Neural cell (in vitro differentiated cells): ENCODE measurements at regions not wholly inside any gene's neighbourhood (a gene's known extent, or its start where the extent isn't known, plus 50 kb on each side); places are given as distances from the start of the nearest gene placed in this dataset.

ENCODE experiments used
- H2AFZ ChIP-seq: fragments of 200-600, 300-800 bp; sonication (generic), shearing (Covaris generic); 2 replicates; pipeline ENCODE4 v1.6.0; 2014; ENCODE audit warnings: low read depth, mild to moderate bottlenecking, antibody characterized with exemption, low read length, moderate library complexity
- H3F3A ChIP-seq: fragments of 200-600 bp; shearing (Covaris generic); 2 replicates; pipeline ENCODE4 v1.6.1; 2016; ENCODE audit warnings: mild to moderate bottlenecking, moderate library complexity, mixed read lengths, antibody characterized with exemption, low read length; ENCODE audit not compliant: insufficient read depth, poor library complexity, severe bottlenecking
- H3K27ac ChIP-seq: fragments of 200-600, 300-800 bp; sonication (generic), shearing (Covaris generic); 2 replicates; pipeline ENCODE4 v1.5.1; 2014; ENCODE audit warnings: mild to moderate bottlenecking, low read length, moderate library complexity
- H3K27me3 ChIP-seq: fragments of 300-800, 200-600 bp; sonication (generic), shearing (Covaris generic); 2 replicates; pipeline ENCODE4 v1.6.0; 2014; ENCODE audit warnings: mild to moderate bottlenecking, low read depth, low read length, moderate library complexity; ENCODE audit not compliant: insufficient read depth
- H3K36me3 ChIP-seq: fragments of 300-800, 200-600 bp; sonication (generic), shearing (Covaris generic); 2 replicates; pipeline ENCODE4 v1.5.1; 2014; ENCODE audit warnings: mild to moderate bottlenecking, antibody characterized with exemption, low read length, moderate library complexity; ENCODE audit not compliant: insufficient read depth
- H3K4me2 ChIP-seq: fragments of 300-800, 200-600 bp; sonication (generic), shearing (Covaris generic); 2 replicates; pipeline ENCODE4 v1.6.0; 2014; ENCODE audit warnings: mild to moderate bottlenecking, low read length
- H3K4me3 ChIP-seq: fragments of 300-800, 200-600 bp; sonication (generic), shearing (Covaris generic); 2 replicates; pipeline ENCODE4 v1.5.1; 2014; ENCODE audit warnings: mild to moderate bottlenecking, low read length, moderate library complexity
- H3K79me2 ChIP-seq: fragments of 200-600 bp; shearing (Covaris generic); replicated peaks from 2 replicates; pipeline ENCODE4 v1.6.0; 2014; ENCODE audit warnings: mild to moderate bottlenecking, low read length, moderate library complexity; ENCODE audit not compliant: insufficient read depth
- H3K9ac ChIP-seq: fragments of 300-800, 200-600 bp; sonication (generic), shearing (Covaris generic); 2 replicates; pipeline ENCODE4 v1.6.1; 2016; ENCODE audit warnings: mild to moderate bottlenecking, low read length, mixed read lengths
- H3K9me2 ChIP-seq: fragments of 200-600 bp; shearing (Covaris generic); 2 replicates; pipeline ENCODE4 v1.6.1; 2016; ENCODE audit warnings: mild to moderate bottlenecking, low read length, mixed read lengths; ENCODE audit not compliant: insufficient read depth
- H3K9me3 ChIP-seq: fragments of 200-600, 300-800 bp; sonication (generic), shearing (Covaris generic); 2 replicates; pipeline ENCODE4 v1.6.1; 2016; ENCODE audit warnings: mild to moderate bottlenecking, mixed run types, low read length, moderate library complexity, mixed read lengths
- H4K20me1 ChIP-seq: fragments of 200-600 bp; shearing (Covaris generic); 2 replicates; pipeline ENCODE4 v1.6.1; 2016; ENCODE audit warnings: mild to moderate bottlenecking, mixed run types; ENCODE audit not compliant: insufficient read depth
- CTCF ChIP-seq: fragments of 450-650 bp; IDR thresholded peaks from 2 replicates; pipeline ENCODE4 v1.5.1; 2014; ENCODE audit warnings: antibody characterized with exemption, mild to moderate bottlenecking, moderate library complexity; ENCODE audit not compliant: poor library complexity, severe bottlenecking
- EP300 ChIP-seq: fragments of 450-650 bp; conservative IDR thresholded peaks from 2 replicates; pipeline ENCODE4 v1.6.1; 2014; ENCODE audit warnings: antibody characterized with exemption, mild to moderate bottlenecking, moderate library complexity; ENCODE audit not compliant: poor library complexity, severe bottlenecking
- EZH2 ChIP-seq: fragments of 200-600, 300-800 bp; shearing (Covaris generic), sonication (generic); IDR thresholded peaks from 2 replicates; pipeline ENCODE4 v1.6.1; 2014; ENCODE audit warnings: antibody characterized with exemption, low read length, borderline replicate concordance, mild to moderate bottlenecking; ENCODE audit not compliant: insufficient read depth, poor library complexity, severe bottlenecking
- MXI1 ChIP-seq: fragments of 450-650 bp; conservative IDR thresholded peaks from 2 replicates; pipeline ENCODE4 v1.6.1; 2014; ENCODE audit warnings: antibody characterized with exemption, mild to moderate bottlenecking; ENCODE audit not compliant: poor library complexity, severe bottlenecking
- POLR2AphosphoS5 ChIP-seq: IDR thresholded peaks from 2 replicates; pipeline ENCODE4 v1.6.1; 2012
- RAD21 ChIP-seq: fragments of 450-650 bp; conservative IDR thresholded peaks from 2 replicates; pipeline ENCODE4 v1.6.1; 2014; ENCODE audit warnings: antibody characterized with exemption, mild to moderate bottlenecking, moderate library complexity
- SMC3 ChIP-seq: fragments of 450-650 bp; conservative IDR thresholded peaks from 2 replicates; pipeline ENCODE4 v1.6.1; 2014; ENCODE audit warnings: antibody characterized with exemption, mild to moderate bottlenecking, moderate library complexity; ENCODE audit not compliant: poor library complexity
- TAF1 ChIP-seq: IDR thresholded peaks from 2 replicates; pipeline ENCODE4 v1.6.1; 2012; ENCODE audit warnings: low read depth
- TF ChIP-seq, protein P1 (sequence below): IDR thresholded peaks from 2 replicates; pipeline ENCODE4 v1.6.1; 2012; ENCODE audit warnings: borderline replicate concordance

- TF ChIP-seq EZH2 = no peak
- no peak for TF ChIP-seq SMC3
- TF ChIP-seq RAD21 = no peak
- no peak for TF ChIP-seq MXI1
- TF ChIP-seq CTCF = no peak
- TF ChIP-seq TAF1 = no peak
- TF ChIP-seq, protein P1, sequence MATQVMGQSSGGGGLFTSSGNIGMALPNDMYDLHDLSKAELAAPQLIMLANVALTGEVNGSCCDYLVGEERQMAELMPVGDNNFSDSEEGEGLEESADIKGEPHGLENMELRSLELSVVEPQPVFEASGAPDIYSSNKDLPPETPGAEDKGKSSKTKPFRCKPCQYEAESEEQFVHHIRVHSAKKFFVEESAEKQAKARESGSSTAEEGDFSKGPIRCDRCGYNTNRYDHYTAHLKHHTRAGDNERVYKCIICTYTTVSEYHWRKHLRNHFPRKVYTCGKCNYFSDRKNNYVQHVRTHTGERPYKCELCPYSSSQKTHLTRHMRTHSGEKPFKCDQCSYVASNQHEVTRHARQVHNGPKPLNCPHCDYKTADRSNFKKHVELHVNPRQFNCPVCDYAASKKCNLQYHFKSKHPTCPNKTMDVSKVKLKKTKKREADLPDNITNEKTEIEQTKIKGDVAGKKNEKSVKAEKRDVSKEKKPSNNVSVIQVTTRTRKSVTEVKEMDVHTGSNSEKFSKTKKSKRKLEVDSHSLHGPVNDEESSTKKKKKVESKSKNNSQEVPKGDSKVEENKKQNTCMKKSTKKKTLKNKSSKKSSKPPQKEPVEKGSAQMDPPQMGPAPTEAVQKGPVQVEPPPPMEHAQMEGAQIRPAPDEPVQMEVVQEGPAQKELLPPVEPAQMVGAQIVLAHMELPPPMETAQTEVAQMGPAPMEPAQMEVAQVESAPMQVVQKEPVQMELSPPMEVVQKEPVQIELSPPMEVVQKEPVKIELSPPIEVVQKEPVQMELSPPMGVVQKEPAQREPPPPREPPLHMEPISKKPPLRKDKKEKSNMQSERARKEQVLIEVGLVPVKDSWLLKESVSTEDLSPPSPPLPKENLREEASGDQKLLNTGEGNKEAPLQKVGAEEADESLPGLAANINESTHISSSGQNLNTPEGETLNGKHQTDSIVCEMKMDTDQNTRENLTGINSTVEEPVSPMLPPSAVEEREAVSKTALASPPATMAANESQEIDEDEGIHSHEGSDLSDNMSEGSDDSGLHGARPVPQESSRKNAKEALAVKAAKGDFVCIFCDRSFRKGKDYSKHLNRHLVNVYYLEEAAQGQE = no peak
- no peaks in the 10 kb centered on the region for H3K9me2 ChIP-seq
- H3K36me3 ChIP-seq = no peaks in the 10 kb centered on the region
- no peak overlapping the region for H3K27ac ChIP-seq
- H3K9me3 ChIP-seq = no peaks in the 10 kb centered on the region
- H4K20me1 ChIP-seq = no peaks in the 10 kb centered on the region
- H3F3A ChIP-seq = no peaks in the 10 kb centered on the region
- H3K27me3 ChIP-seq = no peaks in the 10 kb centered on the region
- H3K4me2 ChIP-seq = no peak overlapping the region
- H2AFZ ChIP-seq = no peak overlapping the region
- H3K9ac ChIP-seq = no peak overlapping the region
- no peak overlapping the region for H3K4me3 ChIP-seq
- H3K79me2 ChIP-seq = no peaks in the 10 kb centered on the region
Observed at GRCh38 chr10:1954300-1954699, 217.0 kb upstream of the ADARB2 start.

DNA sequence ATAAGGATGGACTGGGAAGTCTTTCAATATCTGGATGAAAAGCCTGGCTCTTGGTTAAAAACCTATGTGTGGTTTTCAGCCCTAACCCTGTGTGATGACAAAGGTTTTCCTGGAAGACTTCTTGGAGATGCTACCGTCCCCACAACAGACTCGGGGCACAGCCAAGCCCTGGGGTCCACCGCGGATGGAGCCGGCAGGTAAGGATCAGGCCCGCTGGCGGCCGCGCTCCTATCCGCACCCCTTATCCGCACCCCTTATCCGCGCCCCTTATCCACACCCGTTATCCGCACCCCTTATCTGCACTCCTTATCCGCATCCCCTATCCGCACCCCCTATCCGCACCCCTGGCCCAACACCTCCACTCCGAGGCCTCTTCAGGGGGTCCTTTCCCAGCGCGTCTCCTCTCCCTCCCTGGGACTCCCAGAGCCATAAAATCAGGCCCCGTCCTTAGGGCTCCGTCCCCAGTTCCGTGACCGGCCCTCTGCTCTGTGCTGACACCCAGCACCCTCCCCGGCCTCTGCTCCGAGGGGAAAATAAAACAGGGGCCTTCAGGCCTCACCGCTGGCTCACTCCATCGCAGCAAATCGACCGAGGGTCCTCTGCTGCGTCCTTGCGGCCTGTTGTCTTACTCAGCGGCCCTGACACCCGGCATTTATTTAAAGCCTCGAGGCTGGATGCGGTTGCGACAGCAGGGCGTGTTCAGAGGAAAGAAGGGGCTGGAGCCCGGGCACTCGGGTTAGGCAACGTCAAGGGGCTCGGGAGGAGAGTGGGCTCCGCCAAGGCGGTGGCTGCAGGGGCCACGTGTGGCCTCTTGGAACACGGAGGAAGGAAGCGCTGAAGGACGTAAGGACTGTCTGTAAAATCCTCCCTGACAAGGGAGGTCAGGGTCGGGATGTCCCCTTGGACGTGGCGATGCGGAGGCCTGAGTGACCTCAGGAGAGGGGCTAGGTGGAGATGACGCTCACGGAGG is 215.1 kb upstream of the ADARB2 start:
- Histone ChIP-seq H3K9ac (no peak overlapping the region), H3F3A (no peaks in the 10 kb centered on the region), H3K27ac (no peak overlapping the region), H2AFZ (no peak overlapping the region), H3K79me2 (no peaks in the 10 kb centered on the region), H4K20me1 (no peaks in the 10 kb centered on the region), H3K4me3 (no peak overlapping the region), H3K27me3 (no peaks in the 10 kb centered on the region), H3K36me3 (no peaks in the 10 kb centered on the region), H3K9me2 (no peaks in the 10 kb centered on the region), H3K9me3 (no peaks in the 10 kb centered on the region), H3K4me2 (no peak overlapping the region)
- TF ChIP-seq TAF1 = no peak
- TF ChIP-seq EZH2 = no peak
- TF ChIP-seq CTCF = no peak
- no peak for TF ChIP-seq POLR2AphosphoS5
- no peak for TF ChIP-seq EP300
- no peak for TF ChIP-seq SMC3
- no peak for TF ChIP-seq MXI1
- TF ChIP-seq, protein P1 = no peak
- no peak for TF ChIP-seq RAD21
